ENCODE measurements at regions not wholly inside any gene's neighbourhood (a gene's known extent, or its start where the extent isn't known, plus 50 kb on each side); places are given as distances from the start of the nearest gene placed in this dataset.

DNA sequence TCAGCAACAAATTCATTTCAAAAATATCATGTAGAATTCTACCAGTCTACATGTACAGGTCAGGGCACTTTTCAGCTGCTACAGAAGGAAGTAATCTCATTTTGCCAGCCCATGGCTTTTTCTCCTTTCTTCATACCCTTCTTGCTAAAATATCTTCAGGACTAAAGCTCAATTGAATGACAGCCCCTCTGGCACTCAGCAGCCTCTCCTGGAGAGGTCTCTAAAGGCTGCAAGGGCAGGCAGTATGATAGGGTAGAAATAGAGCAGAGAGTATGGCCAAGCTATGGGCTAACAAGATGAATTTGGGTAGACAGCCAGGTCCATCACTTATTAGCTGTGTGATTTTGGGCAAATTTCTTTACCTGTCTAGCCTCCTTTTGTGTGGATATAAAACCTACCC is 224.6 kb upstream of the RPL34 start:
- TF ChIP-seq EZH2phosphoT487 (IDR thresholded peaks at IDR 0.05; ENCODE audit: insufficient read depth, low read depth) (no peak), EZH2 (IDR thresholded peaks at IDR 0.05; ENCODE audit: insufficient read depth, poor library complexity, severe bottlenecking) (no peak)
